Stimulated activated CD8-positive, alpha-beta memory T cell treated with anti-CD3 and anti-CD28 coated beads, Interleukin-15, amount 100 ng/mL, for 48 hours (primary cell): ENCODE measurements at regions not wholly inside any gene's neighbourhood (a gene's known extent, or its start where the extent isn't known, plus 50 kb on each side); places are given as distances from the start of the nearest gene placed in this dataset.

ENCODE experiments used
- DNase-seq, 2 donors: peaks; one replicate each; pipeline ENCODE4 v3.0.0-alpha.2; 2020; ENCODE audit warnings: low read depth in 2 of 2

DNA sequence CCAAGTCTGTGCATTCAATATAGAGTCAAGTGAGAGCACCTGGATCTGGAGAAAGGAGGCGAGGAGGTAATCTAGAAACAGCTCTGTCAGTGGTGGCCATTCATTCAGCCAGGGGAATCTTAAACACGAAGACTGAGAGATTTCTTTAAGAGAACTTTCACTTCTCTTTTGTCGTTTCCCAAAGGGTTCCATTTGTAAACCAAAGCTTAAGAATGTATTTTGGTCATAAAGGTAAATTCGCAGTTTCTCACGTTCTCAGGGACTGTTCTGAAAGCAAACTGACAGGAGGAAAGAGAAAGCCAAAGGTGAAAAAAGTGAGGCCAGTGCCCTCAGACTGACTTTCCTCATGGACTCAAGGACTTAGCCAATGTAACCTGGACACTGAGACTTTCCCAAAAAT lies 513.5 kb downstream of the CMPK2 start:
- DNase-seq, result no peak

DNA sequence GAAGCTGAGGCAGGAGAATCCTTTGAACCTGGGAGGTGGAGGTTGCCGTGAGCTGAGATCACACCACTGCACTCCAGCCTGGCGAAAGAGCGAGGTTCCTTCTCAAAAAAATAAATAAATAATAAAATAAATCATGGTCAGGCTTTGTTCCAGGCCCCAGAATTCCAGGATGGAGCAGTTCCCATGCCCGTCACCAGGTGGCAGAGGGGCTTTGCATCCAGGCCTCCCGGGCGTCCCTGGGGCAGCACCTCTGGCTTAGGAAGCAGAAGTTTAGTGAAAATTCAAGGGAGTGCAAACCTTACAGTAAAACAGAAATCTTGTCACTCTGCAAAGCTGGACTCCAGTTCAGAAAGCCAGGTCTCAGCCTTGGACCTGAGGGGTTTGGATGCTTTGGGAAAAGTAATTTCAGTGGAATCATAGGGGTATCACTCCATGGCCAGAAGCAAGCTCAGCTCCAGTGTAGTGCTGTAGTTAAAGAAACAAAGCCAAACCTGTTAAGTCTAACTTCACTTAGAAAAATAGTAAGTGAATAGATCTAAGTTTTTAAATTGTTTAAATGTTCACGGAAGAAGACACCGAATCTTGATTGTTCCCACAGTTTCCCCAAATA lies 512.7 kb downstream of the CMPK2 start:
- DNase-seq, result no peak

DNA sequence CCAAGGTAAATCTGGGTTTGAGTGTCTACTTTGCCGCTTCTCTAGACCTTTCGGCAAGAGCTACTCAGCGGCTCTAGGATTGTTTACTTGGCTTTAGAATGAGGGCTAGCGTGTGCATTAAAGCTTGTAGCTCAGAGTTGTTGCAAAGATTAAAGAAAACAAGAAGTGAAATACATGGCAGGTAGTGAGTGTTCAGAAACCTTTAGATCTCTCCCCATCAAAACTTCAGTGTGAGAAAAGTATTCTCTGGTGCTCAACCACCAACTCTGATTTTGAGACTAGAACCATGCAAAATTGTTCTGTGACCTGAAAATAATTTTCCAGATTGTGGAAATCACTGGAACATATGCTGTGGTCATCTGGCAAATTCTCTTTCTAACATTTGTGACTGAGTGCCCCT lies 512.0 kb downstream of the CMPK2 start:
- no peak for DNase-seq

DNA sequence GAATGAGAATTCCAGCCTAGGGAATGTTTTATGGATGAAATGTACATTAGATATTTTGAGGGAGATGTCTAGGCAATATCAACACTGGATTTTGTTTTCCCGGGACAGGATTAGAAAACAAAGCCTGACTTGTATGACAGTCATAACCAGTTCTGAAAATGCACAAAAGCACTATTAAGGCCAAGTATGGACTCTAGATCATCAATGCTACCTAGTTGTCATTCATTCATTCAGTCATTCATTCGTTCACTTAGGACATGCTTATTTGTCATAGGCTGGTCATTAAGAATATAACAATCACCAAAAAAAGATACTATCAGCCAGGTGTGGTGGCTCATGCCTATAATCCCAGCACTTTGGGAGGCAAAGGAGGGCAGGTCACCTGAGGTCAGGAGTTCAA lies 511.2 kb downstream of the CMPK2 start:
- DNase-seq, result no peak

DNA sequence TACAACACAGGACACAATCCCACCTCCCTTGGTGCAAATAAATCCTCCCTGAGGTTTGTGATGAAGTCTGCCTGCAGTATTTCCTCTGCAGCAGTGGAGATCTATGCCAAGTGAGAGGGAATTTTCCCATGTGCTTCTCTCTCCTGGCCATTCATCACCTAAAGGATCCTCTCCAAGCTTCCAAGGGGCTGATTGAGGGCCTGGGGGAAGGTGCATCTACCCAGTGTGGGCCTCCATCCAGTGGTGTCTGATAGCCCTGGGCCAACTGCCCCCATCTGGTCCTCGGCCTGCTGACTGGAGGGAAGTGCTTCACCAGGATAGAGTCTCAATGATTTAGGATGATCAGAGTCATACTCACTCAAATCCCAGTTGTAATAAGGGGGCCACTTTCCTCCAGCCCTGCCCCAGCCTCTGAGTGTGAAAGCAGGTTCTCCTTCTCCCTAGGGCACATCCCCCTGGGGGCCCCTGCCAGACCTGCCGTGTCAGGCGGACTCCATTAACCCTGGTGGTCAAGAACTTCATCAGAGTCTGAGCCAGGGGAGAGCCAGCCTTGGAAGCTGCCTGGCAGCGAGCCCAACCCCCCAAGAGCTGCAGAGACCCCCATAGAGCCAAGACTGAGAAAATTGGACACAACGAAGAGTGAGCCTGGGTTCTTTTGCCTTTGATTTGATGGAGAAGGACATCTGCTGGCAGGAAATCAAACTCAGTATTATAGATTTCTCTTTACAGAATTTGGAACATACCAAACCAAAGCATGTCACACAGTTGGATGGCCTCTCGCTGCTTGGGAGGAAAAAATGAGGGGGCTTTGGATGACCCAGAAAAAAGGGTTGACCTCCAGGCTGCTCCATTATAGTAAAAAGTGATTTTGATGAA lies 509.6 kb downstream of the CMPK2 start:
- no peak for DNase-seq

DNA sequence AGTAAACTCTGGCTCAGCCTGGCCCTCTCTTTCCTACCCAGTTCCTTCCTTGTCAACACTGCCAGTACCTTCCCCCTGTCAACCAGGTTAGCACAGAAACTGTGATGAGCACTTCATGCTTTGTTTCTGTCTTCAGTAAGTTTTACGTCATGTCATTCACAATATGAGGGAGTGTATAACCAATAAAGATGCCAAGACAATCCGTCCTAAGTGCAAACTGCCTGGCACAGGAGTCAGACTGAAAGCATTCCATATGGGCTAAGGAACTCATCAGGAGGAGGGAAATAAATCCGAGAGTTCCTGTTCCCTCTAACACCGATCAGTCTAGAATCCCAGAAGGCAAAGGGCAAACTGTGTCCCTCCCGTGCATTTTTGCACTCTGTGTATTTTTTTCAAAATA lies 507.2 kb downstream of the CMPK2 start:
- no peak for DNase-seq

DNA sequence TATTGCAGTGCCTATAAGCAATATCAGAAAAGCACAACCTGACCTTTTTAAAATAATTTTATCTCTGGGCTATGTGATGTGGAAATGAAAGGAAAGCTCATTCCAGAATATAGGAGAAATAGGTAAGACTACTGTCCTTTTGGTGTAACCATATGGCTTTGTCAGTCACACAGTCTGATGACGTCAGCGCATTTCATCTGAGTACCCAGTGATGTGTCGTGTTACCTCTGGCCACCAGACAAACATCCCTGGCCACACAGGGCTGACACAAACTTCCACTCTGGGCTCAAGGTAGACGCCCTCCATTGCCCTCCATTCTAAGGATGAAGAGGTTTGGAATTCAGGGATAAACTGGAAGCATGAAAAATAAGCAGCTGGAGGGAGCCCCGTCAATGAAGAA lies 506.7 kb downstream of the CMPK2 start:
- no peak for DNase-seq

DNA sequence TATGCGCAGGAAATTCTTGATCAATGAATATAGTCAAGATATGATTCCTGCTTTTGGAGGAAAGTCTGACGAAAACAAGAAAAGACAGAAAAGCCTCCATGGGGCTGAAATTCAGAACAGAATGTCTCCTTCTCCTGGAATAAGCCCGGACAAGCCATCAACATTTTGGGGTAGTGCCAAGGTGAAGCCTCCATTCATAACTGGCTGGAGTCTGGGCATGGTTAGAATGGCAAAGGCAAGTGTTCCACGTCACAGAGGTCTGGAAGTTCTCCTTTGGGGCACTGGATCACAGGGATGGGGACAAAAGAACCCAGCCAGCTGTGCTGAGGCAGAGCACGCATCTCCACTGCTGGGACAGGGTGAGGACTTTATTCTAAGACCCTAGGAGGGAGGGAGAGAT lies 505.7 kb downstream of the CMPK2 start:
- DNase-seq, result no peak

DNA sequence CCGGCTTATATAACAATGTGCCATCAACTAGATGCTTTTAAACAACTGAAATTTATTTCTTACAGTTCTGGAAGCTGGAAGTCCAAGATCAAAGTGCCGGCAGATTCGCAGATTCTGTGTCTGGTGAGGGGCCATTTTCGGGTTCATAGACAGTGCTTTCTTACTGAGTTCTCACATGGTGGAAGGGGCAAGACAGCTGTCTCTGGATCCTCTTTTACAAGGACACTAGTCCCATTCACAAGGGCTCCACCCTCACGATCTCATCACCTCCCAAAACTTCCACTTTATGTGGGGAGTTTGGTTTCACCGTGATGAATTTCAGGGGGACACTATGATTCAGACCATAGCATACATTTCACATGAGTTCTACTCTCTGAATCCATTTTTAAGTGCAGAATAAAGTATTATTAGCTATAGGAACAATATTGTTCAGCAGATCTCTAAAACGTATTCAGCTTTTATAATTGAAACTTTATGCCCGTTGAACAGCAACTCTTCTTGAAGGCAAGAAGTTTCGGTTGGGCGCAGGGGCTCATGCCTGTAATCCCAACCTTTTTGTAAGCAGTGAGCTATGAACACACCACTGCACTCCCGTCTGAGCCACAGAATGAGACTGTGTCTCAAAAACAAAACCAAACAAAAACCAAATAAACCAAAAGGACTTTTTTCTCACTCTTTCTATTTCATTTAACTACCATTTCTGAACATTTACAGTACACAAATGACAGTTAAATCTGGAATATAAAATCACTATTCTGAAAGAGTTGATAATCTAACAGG lies 502.8 kb downstream of the CMPK2 start:
- no peak for DNase-seq

DNA sequence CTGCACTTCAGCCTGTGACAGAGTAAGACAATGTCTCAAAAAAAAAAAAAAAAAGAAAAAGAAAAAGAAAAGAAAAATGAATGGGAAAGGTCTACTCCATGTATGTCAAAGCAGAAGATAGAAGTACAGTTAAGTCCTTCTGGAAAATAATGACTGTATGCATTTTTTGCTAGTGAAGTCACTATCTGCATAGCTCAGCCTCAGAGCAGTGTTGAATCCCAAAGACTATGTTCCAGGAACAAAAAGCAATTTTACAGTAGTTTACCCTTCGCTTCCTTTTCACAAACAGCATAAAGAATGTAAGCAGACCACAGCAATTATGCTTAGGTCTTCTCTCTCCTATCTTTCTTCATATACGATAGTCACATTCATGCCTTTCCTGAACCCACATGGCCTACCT lies 497.4 kb downstream of the CMPK2 start:
- DNase-seq, result no peak

DNA sequence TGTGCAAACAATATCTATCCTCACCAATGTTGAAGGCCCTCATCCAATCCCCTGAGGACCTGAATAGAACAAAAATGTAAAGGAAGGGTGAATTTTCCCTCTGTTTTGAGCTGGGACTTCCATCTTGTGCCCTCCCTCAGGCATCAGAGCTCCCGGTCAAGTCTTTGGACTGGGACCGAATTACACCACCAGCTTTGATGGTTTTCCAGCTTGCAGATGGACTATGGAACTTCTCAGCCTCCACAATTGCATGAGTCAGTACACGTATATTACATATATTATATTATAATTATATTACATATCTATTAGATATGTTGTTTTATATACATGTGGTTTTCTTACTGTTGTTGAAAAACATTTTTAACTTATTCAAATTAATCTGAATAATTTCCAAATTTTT lies 496.4 kb downstream of the CMPK2 start:
- no peak for DNase-seq

DNA sequence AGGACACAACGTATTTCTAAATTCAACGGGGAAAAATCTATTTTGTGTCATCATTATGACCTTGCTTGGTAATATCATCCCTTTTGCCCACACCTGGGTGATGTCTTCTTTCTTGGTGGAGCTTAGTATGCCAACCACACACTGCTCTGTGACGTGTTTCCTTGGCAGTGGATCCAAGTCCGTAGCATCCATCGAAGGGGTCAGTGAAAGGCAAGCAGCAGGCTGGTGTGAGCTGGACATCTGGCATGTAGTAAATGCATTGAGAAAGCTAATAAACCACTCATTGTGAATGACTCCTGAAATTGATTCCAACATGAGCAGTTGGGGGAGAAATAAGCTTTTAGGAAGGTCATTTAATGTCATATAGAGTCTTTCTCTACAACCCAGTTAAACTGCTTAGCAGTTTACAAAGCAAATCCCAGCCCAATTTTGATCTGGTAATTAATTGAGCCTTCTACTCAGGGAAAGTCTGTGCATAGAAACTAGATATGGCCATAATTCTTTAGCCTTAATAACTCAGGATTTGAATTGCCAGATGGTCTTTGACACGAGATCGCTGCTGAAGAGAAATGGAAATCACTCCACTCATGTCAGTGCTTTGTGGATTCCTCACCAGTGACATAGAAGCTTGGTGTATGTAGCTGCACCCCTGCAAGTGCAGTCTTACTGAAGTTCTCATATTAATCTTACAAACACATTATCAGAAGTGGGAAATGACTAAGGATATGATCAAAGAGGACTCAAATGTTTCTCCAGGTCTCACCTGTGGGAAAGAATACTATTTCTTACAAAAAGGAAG lies 494.8 kb downstream of the CMPK2 start:
- no peak for DNase-seq

DNA sequence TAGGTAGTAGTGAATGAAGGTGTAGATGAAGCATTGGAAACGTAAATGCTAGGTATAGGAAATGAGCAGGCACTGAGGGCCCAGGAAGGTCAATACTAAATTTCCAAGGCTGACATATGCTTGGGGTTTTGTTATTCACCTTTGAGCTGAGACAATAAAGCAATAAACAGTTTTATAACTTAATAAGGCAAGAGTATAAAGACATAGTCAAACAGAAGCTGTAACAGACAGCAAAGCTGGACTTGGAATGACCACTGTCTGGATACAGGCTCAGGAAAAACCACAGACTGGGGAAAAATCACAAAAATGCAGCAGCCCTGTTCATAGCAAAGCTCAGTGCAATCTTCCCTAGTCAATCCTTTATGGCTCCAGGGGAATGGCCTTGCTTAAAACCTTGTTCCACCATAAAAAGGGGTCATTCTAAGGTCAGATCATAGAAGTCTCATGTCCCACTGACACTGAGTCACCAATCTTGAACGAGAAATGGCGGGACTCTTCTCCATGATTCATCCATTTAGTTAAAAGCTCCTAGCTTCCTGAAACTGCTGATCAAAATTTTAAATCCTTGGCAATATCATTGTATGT lies 493.3 kb downstream of the CMPK2 start:
- DNase-seq, result no peak

DNA sequence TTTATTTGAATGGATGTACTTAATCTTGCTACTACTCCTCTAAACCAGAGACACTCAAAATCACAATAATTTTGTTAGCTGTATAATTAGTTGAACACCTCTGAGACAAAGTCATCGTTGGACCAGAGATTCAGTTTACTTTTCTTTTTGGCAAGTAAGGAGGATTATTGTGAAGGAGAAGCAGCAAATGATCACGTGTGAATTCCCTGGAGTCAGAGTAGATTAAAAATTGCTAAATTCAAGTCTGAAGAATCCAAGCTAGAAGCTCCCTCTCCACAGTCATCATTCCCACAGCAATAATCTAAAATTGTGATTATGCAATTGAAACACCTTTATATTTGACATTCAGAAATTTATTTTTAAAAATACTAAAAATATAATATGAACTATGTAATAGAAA lies 484.4 kb downstream of the CMPK2 start:
- DNase-seq, result no peak

DNA sequence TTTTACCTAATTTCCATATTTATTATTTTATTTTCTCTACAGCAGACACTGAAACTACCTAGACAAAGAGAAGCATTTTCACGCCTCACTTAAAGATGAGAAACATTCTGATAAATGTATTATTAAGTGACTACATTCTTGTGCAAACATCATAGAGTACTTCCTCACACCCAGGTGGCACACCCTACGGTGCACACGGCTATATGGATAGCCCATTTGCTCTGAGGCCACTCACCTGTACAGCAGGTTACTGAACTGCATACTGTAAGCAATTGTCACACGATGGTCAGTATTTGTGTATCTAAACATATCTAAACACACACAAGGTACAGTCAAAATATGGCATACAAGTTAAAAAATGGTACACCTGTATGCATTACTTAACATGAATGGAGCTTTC lies 481.4 kb downstream of the CMPK2 start:
- no peak for DNase-seq

DNA sequence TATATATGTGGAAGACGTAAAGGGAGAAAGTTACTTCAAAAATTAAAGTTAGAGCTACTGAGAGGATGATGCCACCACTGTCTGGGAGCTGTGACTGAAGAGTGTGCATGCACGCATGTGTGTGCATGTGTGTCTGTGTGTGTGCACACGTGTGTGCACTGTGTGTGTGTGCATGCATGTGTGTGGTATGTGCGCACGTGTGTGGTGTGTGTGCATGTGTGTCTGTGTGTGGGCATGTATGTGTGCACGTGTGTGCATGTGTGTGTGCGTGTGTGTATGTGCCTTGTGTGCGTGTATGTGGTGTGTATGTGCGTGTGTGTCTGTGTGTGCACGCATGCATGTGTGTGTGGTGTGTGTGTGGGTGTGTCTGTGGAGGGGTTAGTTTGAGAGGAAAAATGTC lies 473.4 kb downstream of the CMPK2 start:
- DNase-seq, result no peak

DNA sequence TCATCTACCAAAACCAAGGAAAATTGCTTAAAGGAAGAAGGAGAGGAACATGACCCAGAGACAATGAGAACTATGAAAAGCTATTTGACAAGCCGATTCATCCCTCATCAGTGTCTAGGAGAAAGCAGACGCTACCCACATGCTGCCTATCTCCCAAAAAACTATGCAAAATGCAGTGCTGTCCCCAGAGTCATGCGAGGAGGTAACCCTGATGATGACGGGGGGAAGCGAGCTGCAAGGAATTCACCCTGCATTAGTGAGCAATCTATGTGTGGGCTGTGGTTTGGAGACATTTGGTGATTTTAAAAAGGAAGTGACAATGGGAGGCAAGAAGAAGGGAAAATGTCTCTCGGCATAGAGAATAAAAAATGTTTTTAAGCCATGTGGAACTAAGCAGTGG lies 472.7 kb downstream of the CMPK2 start:
- DNase-seq, result no peak

DNA sequence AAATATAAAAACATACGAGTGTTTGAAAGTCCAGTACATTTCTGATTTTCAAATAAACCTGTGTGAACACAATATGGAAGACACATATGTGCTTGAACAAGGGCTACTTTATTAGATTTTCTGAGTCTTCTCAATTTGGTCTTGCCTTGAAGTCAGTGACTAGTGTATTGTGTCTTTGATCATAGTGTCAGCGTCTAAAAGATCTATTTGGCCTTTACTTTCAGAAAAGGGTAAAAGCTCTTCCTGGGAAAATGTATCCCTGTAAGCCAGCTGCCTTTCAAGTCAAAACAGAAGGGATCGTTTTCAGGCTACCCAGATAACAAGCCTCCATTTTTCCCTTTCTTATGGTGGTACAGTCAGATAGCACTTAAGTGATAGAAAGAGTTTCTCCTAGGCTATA lies 471.9 kb downstream of the CMPK2 start:
- DNase-seq, result no peak

DNA sequence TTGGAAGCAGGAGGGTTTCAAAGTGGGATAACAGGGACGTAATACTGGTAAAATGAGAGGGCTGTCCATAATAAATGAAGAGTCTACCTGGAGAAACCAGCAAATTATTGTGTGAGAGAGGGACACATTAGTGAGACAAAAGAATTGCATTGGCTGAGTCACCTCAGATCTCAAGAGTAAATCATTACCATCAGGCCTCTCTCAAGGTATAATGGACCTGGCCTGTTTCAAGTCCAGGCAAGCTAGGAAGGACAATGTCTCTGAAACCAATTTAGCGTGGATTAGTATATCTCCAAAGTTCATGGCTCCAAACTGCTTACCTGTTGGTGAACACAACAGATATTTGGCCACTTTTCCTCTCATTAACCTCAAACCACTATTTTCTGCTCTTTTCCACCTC lies 471.4 kb downstream of the CMPK2 start:
- no peak for DNase-seq

DNA sequence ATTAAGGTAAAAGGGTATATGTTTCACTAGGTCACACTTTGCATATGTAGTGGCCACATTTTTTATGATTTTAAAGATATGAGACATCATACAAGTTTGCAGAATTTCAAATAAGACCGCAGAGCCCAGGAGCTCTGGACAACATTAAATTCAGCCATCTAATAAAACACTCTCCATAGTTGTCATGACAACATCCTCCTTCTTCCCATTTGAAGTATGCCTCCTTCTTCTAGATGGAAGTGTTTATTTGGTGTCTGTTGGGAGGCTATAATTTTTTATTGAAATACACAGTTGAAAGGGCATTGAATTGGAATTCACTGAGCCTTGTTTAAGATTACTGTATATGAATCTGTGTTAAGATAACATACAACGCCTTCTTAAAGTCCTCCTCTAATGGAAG lies 467.3 kb downstream of the CMPK2 start:
- no peak for DNase-seq

DNA sequence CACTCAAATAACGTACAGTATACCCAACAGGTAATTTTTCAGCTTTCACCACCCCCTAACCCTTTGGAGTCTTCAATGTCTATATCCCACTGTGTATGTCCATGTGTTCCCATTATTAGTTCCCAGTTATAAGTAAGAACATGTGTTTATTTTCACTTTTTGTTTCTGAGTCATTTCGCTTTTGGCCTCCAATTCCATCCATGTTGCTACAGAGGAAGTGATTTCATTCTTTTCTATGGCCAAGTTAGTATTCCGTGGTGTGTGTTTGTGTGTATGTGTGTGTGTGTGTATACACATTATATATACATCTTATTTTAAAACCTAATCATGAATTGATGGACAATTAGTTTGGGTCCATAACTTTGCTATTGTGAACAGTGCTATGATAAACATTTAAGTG lies 464.4 kb downstream of the CMPK2 start:
- DNase-seq, result no peak

DNA sequence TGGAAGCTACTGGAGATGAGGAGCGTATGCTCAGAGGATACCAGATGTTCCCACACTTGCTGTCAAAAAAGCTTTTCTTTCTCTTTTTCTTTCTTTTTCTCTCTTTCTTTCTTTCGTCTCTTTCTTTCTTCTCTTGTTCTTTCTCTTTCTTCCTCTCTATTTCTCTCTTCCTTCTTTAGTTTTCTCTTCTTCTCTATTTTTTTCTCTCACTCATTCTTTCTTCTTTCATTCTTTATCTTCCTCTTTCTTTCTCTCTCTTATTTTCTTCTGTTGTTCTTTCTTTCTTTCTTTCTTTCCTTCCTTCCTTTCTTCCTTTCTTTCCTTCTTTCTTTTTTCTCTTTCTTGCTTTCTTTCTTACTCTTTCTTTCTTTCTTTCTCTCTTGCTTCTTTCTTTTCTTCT lies 457.6 kb downstream of the CMPK2 start:
- no peak for DNase-seq
